HG02588 (cell line): ENCODE measurements at regions not wholly inside any gene's neighbourhood (a gene's known extent, or its start where the extent isn't known, plus 50 kb on each side); places are given as distances from the start of the nearest gene placed in this dataset.

Experiments
- ATAC-seq: cut with Tn5 transposase; IDR thresholded peaks from one replicate; pipeline ENCODE4 v1.9.1; 2021; ENCODE audit warnings: mild to moderate bottlenecking, moderate library complexity; ENCODE audit not compliant: unreplicated experiment

- no peak for ATAC-seq
These were observed 270.1 kb downstream of the PTTG2 start for GRCh38 chr4:38230121-38230801.

- ATAC-seq, result no peak
These were observed 270.8 kb downstream of the PTTG2 start for GRCh38 chr4:38230821-38231563.

GRCh38 chr4:38231626-38232025 lies 271.4 kb downstream of the PTTG2 start:
- no peak for ATAC-seq

GRCh38 chr4:38232741-38233140 lies 272.5 kb downstream of the PTTG2 start:
- no peak for ATAC-seq

GRCh38 chr4:38233727-38234480 lies 273.7 kb downstream of the PTTG2 start:
- no peak for ATAC-seq

GRCh38 chr4:38235354-38235753 lies 275.2 kb downstream of the PTTG2 start:
- no peak for ATAC-seq

GRCh38 chr4:38236003-38236402 lies 275.8 kb downstream of the PTTG2 start:
- ATAC-seq, result no peak

GRCh38 chr4:38236503-38236902 lies 276.3 kb downstream of the PTTG2 start:
- ATAC-seq, result no peak

GRCh38 chr4:38237139-38237538 lies 276.9 kb downstream of the PTTG2 start:
- no peak for ATAC-seq

GRCh38 chr4:38241541-38241940 lies 281.3 kb downstream of the PTTG2 start:
- no peak for ATAC-seq

GRCh38 chr4:38242101-38242500 lies 281.9 kb downstream of the PTTG2 start:
- no peak for ATAC-seq

GRCh38 chr4:38242822-38243387 lies 282.7 kb downstream of the PTTG2 start:
- no peak for ATAC-seq

- ATAC-seq, result no peak
These were observed 283.3 kb downstream of the PTTG2 start for GRCh38 chr4:38243388-38244053.

- ATAC-seq, result no peak
These were observed 294.6 kb downstream of the PTTG2 start for GRCh38 chr4:38254825-38255224.

- no peak for ATAC-seq
These were observed 295.4 kb downstream of the PTTG2 start for GRCh38 chr4:38255572-38255971.

GRCh38 chr4:38266616-38267015 lies 306.4 kb downstream of the PTTG2 start:
- no peak for ATAC-seq

- ATAC-seq, result no peak
These were observed 308.1 kb downstream of the PTTG2 start for GRCh38 chr4:38268108-38268820.

- no peak for ATAC-seq
These were observed 308.6 kb downstream of the PTTG2 start for GRCh38 chr4:38268837-38269236.

- no peak for ATAC-seq
These were observed 313.2 kb downstream of the PTTG2 start for GRCh38 chr4:38273407-38273806.
